G401 (cell line): ENCODE measurements at regions not wholly inside any gene's neighbourhood (a gene's known extent, or its start where the extent isn't known, plus 50 kb on each side); places are given as distances from the start of the nearest gene placed in this dataset.

ENCODE experiments used
- DNase-seq: peaks from one replicate; pipeline ENCODE4 v3.0.0-alpha.2; 2015; ENCODE audit warnings: low spot score
- in situ Hi-C: cut with HindIII; loops from 2 replicates; pipeline ENCODE4 v1.10.0; 2016; ENCODE audit warnings: low sequenced_read_pairs, mixed read lengths

DNA sequence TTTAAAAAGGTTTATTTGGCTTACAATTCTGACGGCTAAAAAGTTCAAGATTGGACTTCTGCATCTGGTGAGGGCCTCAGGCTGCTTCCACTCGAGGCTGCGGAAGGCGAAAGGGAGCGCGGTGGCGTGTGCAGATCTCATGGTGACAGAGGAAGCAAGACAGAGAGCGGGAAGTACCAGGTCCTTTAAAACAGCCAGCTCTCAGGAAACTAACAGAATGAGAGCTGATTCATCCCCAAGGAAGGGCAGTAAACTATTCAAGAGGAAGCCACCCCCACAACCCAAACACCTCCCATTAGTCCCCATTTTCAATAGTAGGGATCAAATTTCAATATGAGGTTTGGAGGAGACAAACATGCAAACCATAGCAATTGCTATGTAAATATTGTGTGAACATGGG is 2144.2 kb upstream of the AGA start:
- in situ Hi-C loops, result no loop called here

DNA sequence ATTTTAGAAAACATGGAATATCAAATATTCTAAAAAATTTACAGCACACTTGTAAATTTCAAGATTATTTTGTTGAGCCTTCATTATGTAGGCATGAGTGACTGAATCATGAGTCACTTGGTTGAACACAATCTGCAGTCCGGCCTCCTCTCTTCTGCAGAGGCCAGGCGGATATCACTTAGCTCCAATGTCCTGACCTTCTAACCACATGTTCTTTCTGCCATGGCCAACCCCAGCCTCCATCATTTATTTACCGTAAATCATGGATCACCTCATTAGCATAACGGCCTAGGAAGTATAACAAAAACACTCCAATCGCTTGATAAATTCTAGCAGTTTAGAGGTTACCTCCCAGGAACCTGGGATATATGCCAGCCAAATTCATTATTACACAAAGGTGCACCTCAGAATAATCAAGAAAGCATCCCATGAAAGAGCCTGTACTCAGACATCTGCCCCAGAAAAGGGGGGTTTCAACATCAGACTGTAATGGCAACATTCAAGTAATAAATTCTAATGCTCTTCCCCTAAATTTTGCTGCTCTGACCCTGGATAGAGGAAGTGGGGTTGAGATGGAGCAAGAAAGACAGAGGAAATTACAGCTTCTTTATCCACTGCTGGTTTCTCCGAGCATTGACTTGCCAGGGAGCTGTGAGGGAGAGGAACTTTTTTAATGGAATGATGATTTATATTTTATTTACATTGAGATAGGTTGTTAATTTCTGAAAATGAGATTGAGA is 2153.6 kb upstream of the AGA start:
- DNase-seq, result no peak

More for the DNA sequence above, 2144.2 kb upstream of the AGA start:
- DNase-seq, result no peak

DNA sequence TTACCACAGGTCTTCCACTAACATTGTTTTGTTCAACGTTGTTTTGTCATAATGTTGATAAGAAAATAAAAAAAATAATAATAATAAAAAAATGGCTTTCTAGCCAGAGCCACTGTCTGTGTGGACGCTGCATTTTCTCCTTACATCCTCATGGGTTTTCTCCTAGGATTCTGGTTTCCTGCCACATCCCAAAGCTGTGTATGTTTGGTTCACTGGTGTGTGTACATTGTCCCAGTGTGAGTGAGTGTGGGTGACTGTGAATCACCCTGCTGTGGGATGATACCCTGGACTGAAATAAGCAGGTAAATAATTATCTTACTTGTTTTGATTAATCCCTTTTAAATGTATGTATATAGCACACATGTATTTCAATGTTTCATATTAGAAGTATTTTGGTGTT is 2154.4 kb upstream of the AGA start:
- in situ Hi-C loops, result no loop called here
- no peak for DNase-seq

More for the DNA sequence above, 2153.6 kb upstream of the AGA start:
- in situ Hi-C loops, result no loop called here

DNA sequence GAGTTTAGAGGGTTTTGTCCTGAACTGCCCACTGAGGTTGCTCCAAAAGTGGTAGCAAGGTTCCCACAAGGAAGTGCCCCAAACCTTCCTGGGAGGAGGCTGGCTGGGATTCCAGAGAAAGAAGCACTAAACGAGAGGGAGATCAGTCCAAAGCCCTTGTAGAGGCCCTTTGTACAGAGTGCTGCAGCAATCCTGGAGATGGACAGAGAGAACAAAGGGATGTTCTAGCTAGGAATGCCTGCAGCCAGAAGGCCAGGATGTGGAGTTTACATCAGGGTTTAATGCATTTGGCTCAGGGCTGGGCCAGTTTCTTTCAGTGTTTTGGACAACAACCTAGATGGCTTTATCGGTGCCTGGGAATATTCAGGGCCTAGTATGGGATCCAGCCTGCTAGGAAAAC is 2155.1 kb upstream of the AGA start:
- no peak for DNase-seq
- in situ Hi-C loops, result no loop called here

DNA sequence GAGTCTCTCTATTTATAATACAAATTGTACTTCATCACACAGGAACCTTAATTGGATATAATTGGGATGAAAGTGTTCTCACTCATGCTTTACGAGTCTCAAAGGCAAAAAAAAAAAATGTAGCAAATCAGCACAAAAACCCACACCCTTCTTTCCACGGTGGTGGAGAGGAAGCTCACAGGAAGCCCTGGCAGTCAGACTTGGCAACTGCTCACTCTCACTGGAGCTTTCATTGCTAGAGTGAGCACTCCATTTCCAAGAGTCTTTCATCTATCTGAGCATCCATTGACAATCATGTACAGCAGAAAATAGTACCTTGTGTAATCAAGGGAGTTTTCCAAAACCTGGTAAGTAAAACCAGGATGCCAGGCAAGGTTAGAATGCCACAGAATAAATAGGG is 2159.4 kb upstream of the AGA start:
- in situ Hi-C loops, result no loop called here
- no peak for DNase-seq

DNA sequence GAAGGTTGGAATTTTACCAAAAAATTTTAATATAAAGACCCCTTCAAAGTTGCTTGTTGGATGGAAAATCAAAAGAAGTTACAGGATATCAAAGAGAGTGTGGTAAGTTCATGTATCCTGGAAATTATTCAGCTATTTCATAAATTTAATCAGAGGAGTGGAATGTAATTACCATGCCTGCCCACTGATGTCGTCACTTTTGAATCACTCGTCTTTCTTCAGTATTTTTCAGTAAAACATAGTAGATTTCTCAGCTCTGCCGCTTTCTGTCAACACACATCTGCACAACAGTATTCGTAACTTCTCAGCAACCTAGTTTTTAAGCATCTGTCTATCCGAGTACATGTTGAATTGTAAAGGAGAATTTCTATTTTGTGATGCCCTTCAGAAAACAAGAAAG is 2163.0 kb upstream of the AGA start:
- no peak for DNase-seq
- in situ Hi-C loops, result no loop called here

DNA sequence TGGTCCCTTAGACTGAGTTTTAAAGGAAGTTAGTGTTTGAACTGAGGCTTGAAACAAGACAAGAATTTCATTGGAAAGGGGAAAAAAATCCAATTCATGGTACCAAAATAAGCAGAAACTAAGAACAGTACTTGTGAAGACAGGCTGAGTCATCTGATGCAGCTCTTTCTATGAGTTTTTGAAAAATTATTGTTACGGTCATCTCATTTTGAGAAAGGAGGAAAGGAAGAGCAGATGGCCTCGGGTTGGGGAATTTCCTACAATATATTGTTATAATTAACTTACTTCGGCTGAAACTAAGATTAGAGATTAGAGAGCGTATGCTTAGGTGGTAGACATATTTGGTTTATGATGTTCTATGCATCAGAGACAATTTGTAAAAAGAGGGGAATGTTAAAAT is 2164.8 kb upstream of the AGA start:
- in situ Hi-C loops, result no loop called here
- no peak for DNase-seq

DNA sequence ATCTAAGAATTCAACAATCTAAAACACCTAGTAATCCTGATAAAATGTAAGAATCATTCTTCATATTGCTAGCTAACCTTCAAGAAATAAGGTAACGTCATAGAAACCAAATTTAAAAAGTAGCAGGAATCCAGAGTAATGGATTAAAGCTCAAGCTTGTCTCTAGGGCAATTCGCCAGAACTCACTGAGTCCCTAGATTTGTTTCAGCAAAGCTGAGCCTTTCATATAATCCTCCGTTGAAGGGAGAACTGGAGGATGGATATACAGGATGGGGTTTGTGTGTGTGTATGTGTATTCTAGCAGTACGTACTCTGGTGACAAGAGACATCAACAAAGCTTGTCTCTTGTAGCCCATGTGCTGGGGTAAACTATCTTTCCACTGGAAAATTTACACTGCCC is 2173.5 kb upstream of the AGA start:
- in situ Hi-C loops, result no loop called here
- DNase-seq, result no peak

DNA sequence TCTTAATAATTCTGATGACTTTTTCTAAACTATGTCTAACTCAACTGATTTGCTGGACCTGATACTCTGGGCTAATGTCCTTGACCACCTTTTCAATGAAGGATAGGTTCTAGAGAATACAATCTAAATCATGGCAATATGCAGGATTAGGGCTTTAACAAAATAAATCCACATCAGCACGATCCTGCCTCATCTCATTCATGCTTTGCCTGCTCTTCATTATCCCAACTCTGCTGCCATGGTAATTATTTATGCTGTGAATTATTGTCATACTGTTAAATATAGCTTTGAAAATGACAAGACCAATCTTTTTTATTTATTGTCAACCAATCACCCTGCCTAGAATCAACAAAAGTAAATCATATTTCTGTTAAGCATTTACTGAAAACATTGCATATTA is 2176.7 kb upstream of the AGA start:
- no peak for DNase-seq
- in situ Hi-C loops, result no loop called here

DNA sequence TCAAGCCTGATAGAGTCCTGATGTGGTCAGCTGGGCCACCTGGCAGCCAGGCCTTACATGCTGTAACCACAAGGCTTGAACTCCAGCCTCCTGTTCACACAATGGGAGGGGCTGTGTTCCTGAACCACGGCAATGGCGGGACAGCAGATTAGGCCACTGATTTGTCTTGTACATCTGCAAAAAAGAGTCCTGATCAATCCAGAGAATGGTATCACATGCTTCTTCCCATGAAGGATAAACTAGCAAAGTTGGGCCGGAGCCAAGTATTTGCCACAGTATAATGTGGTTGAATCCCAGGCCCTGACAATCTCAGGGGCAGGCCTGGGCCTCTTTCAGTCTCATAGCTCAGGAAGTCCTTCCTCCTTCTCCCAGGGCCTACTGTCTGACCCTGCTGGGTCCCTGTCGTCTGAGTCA is 2182.5 kb upstream of the AGA start:
- no peak for DNase-seq
- in situ Hi-C loops, result no loop called here

DNA sequence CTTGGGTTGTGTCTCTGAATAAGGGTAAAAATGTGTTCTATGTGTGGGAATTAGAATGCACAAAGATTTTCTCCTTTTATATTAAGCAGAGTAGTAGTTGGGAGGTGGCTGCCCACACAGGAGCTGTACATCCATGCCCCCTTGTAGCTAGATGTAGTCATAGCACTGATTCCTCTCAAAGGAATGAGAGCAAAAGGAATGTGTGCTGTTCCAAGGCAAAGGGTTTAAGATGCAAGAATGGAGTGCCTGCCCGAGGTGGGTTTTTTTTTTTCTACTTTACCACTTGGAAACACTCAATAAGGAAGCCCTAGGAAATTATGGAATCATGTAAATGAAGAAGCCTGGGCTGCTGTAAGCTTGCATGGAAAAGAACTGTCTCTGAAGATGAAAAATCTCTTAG is 2183.2 kb upstream of the AGA start:
- no peak for DNase-seq
- in situ Hi-C loops, result no loop called here

DNA sequence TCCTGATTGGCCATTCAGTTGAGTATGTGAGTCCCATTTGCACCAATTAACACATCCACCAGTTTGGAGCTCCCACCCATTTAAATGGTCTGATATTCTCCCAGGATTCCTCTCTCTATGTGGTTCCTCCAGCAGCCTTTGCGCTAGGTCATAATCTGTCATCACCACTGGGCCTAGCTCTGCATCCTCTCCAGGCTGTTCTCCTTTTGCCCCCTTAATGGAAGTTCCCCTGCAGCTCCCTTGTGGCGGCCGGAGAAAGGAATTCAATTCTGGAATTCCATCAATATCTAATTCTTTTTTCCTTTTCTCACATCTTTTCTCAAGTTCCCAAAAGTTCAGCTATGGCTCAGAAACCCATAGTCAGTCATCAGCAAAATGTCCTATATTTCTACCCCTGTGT is 2184.4 kb upstream of the AGA start:
- in situ Hi-C loops, result no loop called here
- DNase-seq, result no peak

DNA sequence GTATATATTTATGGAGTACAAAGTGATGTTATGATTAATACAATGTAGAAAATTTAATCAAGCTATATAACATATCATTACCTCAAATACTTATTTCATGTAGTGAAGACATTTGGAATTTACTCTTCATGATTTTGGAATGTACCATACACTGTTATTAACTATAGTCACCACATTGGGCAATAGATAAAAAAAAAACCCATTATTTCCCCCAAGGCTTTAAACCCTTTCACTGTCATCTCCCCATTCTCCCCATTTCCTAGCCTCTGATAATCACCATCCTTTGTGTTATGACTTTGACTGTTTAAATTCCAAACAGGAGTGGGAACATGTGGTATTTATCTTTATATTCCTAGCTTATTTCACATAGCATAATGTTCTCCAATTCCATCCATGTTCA is 2189.1 kb upstream of the AGA start:
- in situ Hi-C loops, result no loop called here
- DNase-seq, result no peak

DNA sequence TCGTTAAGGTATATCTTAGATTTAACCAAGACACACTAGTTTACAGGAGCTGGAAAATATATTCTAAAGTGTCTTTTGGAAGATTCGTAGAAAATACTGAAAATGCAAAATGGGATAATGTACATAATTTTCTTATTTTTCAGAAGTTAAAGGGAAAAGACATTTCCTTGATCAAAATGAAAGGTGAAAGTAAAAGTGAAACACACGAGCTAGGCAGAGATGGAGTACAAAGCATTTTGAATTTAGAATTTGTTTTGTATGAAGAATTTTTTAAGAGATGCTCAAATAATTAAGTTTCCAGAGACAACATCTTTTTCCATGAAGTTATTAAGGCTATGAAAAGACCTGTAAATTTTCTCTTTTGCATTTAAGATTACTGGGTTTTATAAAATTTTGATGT is 2192.6 kb upstream of the AGA start:
- no peak for DNase-seq
- in situ Hi-C loops, result no loop called here

DNA sequence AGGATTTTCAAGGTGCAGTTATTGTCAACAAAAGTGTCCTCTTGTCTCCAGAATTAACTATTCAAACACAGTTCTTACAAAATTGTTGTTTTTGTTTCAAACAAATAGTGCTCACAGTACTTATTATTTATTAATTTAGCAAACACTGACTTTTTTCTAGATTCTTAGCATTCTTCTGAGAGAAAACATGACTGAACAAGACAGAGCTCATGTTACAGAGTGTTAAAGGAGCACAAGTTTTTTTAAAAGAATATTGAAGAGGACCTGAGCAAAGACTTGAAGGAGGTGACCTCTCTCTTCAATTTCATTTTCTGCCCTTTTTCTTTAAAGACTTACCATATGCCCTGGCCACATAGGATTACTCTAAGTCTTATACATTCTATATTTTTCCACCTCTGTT is 2220.3 kb upstream of the AGA start:
- in situ Hi-C loops, result no loop called here
- no peak for DNase-seq

DNA sequence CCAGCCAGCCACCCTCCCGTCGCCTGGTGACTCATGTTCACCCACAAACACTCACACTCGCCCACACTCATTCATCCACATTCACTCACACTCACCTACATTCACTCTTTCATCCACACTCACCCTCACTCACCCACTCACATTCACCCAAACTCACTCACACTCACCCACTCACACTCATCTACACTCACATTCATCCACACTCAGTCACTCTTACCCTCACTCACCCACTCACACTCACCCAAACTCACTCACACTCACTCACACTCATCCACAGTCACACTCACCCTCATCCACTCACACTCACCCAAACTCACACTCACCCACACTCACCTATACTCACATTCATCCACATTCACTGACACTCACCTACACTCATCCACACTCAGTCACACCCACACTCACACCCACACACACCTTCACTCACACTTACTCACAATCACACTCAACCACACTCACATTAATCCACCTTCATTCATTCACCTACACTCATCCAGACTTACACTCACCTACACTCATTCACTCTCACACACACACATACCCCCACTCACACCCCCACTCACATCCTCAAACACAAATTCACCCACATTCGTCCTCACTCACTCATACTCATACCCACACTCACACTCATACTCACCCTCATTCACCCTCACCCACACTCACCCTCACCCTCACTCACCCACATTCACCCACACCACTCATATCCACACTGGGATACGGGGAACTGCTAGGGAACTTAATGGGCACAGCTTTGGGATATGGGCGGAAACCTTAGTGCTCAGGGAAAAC is 2221.6 kb upstream of the AGA start:
- in situ Hi-C loops, result no loop called here
- no peak for DNase-seq

DNA sequence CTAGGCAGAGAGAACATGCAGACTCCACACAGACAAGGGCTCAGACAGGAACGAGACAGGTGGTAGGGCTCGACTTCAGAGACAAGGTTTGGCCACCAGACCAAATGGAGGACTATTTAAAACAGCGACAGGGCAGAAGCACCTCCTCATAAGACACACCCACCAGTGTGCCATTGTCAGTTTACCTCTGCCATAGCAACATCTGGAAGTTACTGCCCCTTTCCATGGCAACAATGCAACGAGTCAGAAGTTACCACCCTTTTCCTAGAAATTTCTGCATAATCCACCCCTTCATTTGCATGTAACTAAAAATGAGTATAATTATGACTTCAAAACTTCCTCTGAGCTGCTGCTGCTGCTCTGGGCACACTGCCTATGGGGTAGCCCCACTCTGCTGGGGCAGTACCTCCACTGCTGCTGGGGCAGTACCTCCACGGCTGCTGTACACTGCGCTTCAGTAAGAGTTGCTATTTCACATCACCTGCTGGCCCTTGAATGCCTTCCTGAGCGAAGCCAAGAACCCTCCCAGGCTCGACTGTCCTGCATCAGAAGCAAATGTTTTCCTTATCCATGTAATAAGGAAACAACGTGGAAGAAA is 2222.3 kb upstream of the AGA start:
- no peak for DNase-seq
- in situ Hi-C loops, result no loop called here

DNA sequence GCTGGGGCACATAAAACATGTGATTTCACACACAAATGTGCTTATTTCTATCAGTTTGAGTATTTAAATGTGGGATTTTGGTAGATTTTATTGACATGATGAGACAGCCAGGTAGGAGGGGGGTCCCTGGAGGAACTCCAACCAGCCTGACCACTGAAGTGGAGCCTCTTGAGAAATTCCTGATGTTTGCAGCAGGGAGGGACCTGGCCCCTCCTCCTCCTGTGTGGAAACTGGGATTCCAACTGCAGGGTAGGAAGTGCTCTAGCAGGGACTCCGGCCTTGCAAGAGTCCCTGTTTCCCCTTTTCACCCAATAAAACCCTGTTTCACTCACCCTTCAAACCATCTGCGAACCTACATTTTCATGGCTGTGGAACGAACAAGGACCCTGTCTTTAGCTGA is 2224.0 kb upstream of the AGA start:
- DNase-seq, result no peak
- in situ Hi-C loops, result no loop called here

DNA sequence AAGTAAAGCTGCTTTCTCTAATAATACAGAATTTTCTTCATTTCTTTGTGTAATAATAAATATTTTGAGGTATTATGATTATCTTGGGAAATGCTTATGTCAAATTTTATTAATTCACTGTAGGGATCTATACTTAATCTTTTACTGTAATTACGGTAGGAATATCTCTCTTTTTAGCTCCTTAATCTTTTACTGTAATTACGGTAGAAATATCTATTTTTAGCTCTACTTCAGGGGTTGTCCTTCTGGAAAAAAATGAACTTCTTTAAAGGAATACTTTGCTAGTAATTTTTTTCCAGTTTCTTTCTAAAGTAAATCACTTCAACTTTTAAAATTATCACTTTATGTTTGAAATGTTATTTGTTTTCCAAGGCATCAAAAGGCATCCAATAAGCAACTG is 2229.4 kb upstream of the AGA start:
- no peak for DNase-seq
- in situ Hi-C loops, result no loop called here

DNA sequence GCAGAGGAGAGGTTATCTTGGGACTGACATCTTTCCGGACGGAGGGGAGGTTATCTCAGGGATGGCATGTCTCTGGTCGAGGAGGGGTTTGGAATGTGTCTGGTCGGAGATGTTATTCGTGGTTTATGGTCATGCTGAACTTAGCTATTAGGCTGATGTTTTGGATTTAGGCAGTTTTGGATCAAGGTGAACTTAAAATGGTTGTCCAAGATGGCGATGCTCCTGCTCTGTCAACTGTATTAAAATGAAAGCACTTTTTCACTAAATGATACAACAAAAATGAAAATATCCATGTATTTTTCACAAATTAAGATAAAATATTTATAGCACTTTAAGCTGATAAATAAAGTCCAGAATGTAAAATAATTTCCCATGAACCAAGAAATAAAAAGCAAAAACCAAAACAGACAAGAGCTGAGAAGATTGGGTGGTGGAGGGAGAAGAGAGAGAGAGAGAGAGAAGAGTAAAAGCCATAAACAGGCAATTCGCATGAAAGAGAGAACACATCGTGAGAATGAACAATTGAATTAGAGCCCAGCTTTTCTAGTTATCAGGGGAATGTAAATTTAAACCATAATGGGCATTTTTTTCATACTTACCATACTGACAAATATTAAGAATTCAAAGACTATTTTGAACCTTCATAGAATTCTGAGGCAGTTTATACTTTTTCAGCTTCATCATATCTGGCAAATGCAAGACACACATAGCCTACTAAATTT is 2236.0 kb upstream of the AGA start:
- in situ Hi-C loops, result no loop called here
- no peak for DNase-seq
